Spinal cord (tissue), 9 donors: ENCODE measurements at regions not wholly inside any gene's neighbourhood (a gene's known extent, or its start where the extent isn't known, plus 50 kb on each side); places are given as distances from the start of the nearest gene placed in this dataset.

Experiments used
- DNase-seq, 6 donors: peaks; one replicate each; pipeline versions ENCODE4 v3.0.0 to v3.0.0-alpha.2; 2013 to 2015; ENCODE audit warnings: low spot score in 6 of 6, low read depth in 4 of 6
- H3K27ac ChIP-seq: one replicate; pipeline ENCODE4 v1.5.1; 2013; ENCODE audit warnings: low read depth, low read length, control low read depth
- H3K27me3 ChIP-seq: one replicate; pipeline ENCODE4 v1.6.1; 2013; ENCODE audit warnings: low read length; ENCODE audit not compliant: control insufficient read depth, insufficient read depth
- H3K36me3 ChIP-seq: one replicate; pipeline ENCODE4 v1.6.1; 2013; ENCODE audit warnings: low read length; ENCODE audit not compliant: control insufficient read depth, insufficient read depth
- H3K4me1 ChIP-seq: one replicate; pipeline ENCODE4 v1.6.1; 2013; ENCODE audit warnings: low read length; ENCODE audit not compliant: control insufficient read depth, insufficient read depth
- H3K4me3 ChIP-seq: one replicate; pipeline ENCODE4 v1.5.1; 2013; ENCODE audit warnings: low read depth, low read length, control low read depth
- H3K9me3 ChIP-seq: one replicate; pipeline ENCODE4 v1.6.1; 2013; ENCODE audit warnings: low read length; ENCODE audit not compliant: control insufficient read depth, insufficient read depth
- WGBS: methylation state at CpG from one replicate; pipeline ENCODE4 v1.1.5; 2013; ENCODE audit warnings: missing lambda C conversion rate; ENCODE audit not compliant: insufficient coverage; 5-methylcytosine and 5-hydroxymethylcytosine counted together
- donor health status: healthy.

DNA sequence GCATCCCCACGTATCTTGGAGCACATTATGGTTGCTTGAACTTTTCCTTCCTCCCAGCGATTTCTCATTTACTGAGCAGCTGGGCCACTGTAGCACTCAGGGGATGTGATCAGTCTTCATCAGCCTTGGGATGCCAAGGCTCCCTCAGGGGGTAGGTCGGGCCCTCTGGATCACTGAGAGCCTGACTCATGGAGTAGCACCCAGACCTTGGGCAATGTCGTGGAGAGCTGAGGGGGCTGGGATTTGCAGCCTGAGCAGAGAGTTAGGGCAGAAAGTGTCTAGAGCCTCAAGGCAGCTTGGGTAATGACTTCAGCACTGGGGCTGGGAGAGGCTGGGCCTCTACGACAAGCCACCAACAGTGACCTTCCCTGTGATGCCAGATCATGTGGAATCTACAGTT lies 86.5 kb upstream of the CXCL12 start:
- whole genome bisulfite sequencing, result 74% methylated on average over 5 of the region's 5 CpGs
- no peak overlapping the region for H3K27ac ChIP-seq

DNA sequence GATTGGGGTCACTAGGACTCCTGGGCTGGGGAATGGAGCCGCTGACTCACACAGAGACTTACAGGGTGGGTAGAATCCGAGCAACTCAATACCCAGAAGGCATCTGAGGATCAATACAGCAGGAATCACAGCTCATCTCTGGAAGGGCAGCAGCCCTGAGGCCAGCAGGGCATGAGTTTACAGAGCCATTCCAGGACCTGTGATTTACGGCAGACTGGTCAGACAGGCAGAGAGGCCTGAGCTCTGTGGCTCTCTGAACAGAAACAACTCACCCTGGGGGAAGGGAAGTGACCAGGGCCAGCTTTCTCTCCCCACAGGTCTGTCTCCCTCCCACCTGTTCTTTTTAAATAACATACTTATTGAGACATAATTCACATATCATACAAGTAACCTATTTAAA lies 88.2 kb upstream of the CXCL12 start:
- Histone ChIP-seq H3K4me3 (no peak overlapping the region), H3K27ac (no peak overlapping the region), H3K27me3 (no peaks in the 10 kb centered on the region), H3K9me3 (no peaks in the 10 kb centered on the region), H3K4me1 (peaks cover 5% of the 10 kb centered on the region), H3K36me3 (no peaks in the 10 kb centered on the region)
- no peak for DNase-seq
- 76% methylated on average over 3 of the region's 3 CpGs for WGBS

More for the DNA sequence above, 86.5 kb upstream of the CXCL12 start:
- Histone ChIP-seq H3K36me3 (no peaks in the 10 kb centered on the region), H3K4me3 (no peak overlapping the region), H3K9me3 (no peaks in the 10 kb centered on the region), H3K27me3 (no peaks in the 10 kb centered on the region), H3K4me1 (peaks cover 3% of the 10 kb centered on the region)
- no peak for DNase-seq

DNA sequence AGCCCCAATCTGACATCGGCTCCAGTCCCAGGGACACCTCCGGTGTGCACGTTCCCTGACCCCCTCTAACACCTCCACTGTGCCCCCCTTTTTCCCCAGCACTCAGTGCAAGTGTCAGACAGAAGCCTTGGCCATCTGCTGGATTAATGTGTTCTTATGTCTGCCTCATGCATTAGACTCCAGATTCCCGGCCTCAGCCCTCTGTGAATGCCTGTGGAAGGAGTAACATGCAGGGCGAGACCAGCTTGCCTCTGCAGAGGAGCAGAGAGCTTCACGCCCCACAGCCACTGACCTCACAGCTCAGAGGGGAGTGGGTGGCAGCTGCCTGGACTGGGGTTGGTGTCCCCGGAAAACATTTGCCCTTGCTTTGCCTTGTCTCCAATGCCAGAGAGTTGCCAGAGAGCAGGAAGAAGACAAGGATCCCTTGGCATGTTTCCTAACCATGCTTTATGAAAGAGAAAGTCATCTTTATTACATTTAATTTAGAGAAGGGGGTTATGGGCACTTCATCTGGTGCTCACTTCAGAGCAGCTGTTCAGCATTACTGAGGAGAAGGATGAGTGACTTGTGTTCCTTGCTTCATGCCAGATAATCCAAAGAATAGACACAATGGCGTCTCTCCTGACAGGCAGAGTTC lies 91.6 kb upstream of the CXCL12 start:
- no peak for DNase-seq
- 86% methylated on average over 6 of the region's 8 CpGs for WGBS
- no peaks in the 10 kb centered on the region for H3K9me3 ChIP-seq
- no peaks in the 10 kb centered on the region for H3K27me3 ChIP-seq
- H3K4me1 ChIP-seq, result peaks cover 5% of the 10 kb centered on the region
- H3K4me3 ChIP-seq, result no peak overlapping the region
- no peak overlapping the region for H3K27ac ChIP-seq
- H3K36me3 ChIP-seq, result no peaks in the 10 kb centered on the region

DNA sequence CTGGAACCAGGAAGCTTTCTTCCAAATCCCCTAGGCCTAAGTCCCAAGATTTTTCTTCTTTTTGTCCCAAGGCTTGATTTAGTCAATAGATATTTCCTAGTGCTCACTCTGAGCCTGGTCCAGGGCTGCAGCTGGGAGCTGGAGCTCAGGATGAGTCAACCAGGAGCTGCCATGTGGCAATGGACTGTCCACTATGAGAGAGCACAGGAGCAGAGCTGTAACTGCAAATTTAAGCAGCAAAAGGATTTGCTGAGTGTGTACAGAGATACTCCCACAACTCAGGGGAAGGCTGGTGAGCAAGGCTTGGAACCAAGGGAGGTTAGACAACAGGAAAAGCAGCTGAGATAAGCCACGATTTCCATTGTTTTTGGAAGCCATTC lies 92.1 kb upstream of the CXCL12 start:
- Histone ChIP-seq H3K27ac (no peak overlapping the region), H3K36me3 (no peaks in the 10 kb centered on the region), H3K27me3 (no peaks in the 10 kb centered on the region), H3K9me3 (no peaks in the 10 kb centered on the region), H3K4me3 (no peak overlapping the region), H3K4me1 (peaks cover 5% of the 10 kb centered on the region)
- no peak for DNase-seq
- 67% methylated on average over 1 of the region's 1 CpG for WGBS

DNA sequence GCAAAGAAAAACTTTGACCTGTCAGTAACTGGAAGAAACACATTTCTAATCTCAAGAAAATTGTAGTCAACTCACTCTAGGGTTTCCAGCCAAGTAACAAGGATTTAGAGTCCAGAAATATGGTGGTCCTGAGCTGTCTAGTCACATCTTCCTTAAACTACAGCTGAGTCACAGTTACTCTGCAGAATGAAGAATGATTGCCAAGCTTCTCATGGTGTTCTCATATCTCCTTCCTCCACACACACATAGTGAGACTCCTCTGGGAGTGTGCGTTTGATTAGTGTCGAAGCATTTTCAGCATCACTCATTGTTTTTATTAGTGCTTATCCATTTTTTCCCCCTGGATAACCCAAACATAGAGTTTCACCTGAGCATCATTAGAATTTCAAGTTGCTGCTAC lies 93.1 kb upstream of the CXCL12 start:
- Histone ChIP-seq H3K9me3 (no peaks in the 10 kb centered on the region), H3K27me3 (no peaks in the 10 kb centered on the region), H3K4me1 (peaks cover 5% of the 10 kb centered on the region), H3K4me3 (no peak overlapping the region), H3K36me3 (no peaks in the 10 kb centered on the region), H3K27ac (no peak overlapping the region)
- no peak for DNase-seq
- 100% methylated on average over 1 of the region's 2 CpGs for WGBS

DNA sequence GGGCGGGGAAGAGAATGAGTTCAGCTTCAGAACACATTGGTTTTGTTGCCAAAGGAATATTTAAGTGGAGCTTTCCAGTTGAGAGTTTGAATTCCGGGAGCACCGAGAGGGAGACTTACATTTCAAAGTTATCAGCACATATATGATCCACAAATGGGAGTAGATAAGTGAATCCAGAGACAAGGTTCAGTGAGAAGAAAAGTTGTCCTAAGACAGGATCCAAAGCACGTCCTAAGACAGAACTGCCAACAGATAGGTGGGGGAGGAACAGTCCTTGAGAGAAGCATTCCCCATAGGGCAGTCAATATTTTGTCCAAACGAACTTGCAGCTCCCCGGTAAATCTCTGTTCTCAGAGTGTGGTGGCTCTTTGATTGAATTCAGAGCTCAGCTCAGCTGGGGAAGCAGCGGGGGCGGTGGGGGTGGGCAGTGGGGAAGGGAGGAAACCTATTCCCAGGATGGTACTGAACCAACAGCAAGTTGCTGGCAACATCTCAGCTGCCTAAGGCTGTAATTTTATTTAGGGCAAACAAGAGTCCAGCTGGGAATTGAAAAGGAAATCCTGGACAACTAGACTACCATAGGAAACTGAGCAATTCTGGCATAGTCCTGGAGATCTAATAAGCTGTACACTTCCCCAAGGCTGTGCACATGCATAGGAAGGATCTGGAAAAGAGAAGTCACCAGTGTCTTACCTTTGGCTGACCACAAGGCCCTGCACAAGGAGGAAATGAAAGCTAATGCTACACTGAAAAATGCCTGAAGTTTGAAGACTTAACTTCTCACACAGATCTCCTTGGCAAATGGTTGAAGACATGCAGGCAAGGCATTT lies 94.2 kb upstream of the CXCL12 start:
- Histone ChIP-seq H3K4me1 (peaks cover 5% of the 10 kb centered on the region), H3K27me3 (no peaks in the 10 kb centered on the region), H3K9me3 (no peaks in the 10 kb centered on the region), H3K27ac (no peak overlapping the region), H3K36me3 (no peaks in the 10 kb centered on the region), H3K4me3 (no peak overlapping the region)
- DNase-seq, result peak in 1 of 6 donors; percentile 35
- 66% methylated on average over 5 of the region's 8 CpGs for WGBS

DNA sequence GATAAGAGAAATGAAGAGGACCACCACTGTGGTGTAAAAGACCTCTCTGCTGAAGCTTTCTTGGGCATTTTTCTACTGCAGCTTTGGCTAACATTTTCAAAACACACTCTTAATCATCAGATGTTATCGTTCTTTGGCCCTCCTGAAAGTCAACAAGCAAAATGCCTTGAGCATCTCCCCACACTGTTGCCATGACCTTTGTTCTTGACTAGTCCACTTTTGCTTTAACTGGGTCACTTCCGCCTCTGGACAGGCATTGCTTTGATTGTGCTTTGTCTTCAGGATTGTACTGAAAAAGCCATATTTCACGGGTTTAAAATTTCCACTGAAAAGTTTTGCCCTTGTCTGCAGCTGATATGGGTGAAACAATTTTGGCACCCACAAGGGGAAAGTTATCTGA lies 107.8 kb upstream of the CXCL12 start:
- DNase-seq, result no peak
- Histone ChIP-seq H3K27me3 (no peaks in the 10 kb centered on the region), H3K36me3 (no peaks in the 10 kb centered on the region), H3K4me1 (no peaks in the 10 kb centered on the region), H3K4me3 (no peak overlapping the region), H3K27ac (no peak overlapping the region), H3K9me3 (no peaks in the 10 kb centered on the region)
- 100% methylated on average over 1 of the region's 3 CpGs for WGBS

DNA sequence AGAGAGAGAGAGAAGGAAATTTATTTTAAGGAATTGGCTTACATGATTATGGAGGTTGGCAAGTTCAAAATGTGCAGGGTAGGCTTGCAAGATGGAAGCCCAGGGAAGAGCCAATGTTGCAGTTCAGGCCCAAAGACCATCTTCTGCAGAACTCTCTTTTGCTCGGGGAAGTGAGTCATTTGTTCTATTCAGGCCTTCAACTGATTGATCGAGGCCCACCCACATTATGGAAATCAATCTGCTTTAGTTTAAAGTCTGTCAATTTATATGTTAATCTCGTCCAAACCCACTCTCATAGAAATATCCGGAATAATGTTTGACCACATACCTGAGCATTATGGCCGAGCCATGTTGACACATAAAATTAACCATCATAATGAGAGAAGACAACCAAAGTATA lies 113.3 kb upstream of the CXCL12 start:
- Histone ChIP-seq H3K27me3 (no peaks in the 10 kb centered on the region), H3K4me1 (no peaks in the 10 kb centered on the region), H3K4me3 (no peak overlapping the region), H3K27ac (no peak overlapping the region), H3K9me3 (no peaks in the 10 kb centered on the region), H3K36me3 (no peaks in the 10 kb centered on the region)
- no CpG with 5 or more reads among the region's 5 CpGs for WGBS
- DNase-seq, result no peak

DNA sequence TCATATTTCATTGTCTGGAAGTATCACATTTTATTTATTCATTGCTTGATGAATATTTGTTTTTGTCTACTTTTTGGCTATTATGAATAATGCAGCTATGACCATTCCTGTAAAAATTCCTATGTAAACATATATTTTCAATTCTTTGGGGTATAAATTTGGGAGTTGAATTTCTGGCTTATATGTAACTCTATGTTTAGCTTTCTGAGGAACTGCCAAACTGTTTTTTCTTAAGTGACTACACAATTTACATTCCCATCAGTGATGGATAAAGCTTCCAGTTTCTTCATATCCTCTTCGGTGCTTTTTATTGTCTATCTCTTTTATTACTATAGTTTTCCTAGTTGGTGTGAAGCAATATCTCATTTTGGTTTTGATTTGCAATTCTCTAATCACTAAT lies 115.6 kb upstream of the CXCL12 start:
- Histone ChIP-seq H3K4me1 (no peaks in the 10 kb centered on the region), H3K27me3 (no peaks in the 10 kb centered on the region), H3K4me3 (no peak overlapping the region), H3K9me3 (no peaks in the 10 kb centered on the region), H3K36me3 (no peaks in the 10 kb centered on the region), H3K27ac (no peak overlapping the region)
- no CpG with 5 or more reads among the region's 1 CpG for WGBS
- DNase-seq, result no peak

DNA sequence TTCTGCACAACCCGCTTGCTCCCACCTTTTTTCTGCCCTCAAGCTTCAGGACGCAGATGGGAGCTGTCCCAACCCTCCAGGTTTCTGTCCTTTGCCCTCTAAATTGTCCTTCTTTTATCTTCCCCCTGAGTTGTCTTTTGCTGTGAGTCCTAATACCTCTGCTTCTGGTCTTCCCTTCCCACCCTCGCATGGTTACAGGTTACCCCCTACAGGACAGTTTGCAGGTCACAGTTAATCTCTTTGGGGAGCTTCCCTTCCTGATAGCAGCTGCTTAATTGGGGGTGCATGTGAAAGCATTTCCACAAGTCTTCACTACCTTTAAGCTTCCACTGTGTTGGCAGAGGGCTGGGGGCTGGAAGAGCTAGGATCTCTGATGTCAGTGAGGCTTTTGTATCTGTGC lies 121.5 kb upstream of the CXCL12 start:
- Histone ChIP-seq H3K27ac (no peak overlapping the region), H3K36me3 (no peaks in the 10 kb centered on the region), H3K4me1 (peaks cover 3% of the 10 kb centered on the region), H3K4me3 (no peak overlapping the region), H3K27me3 (no peaks in the 10 kb centered on the region), H3K9me3 (no peaks in the 10 kb centered on the region)
- 86% methylated on average over 2 of the region's 3 CpGs for WGBS
- DNase-seq, result no peak
